ENCODE measurements at regions not wholly inside any gene's neighbourhood (a gene's known extent, or its start where the extent isn't known, plus 50 kb on each side); places are given as distances from the start of the nearest gene placed in this dataset.

- TF ChIP-seq, protein P1, sequence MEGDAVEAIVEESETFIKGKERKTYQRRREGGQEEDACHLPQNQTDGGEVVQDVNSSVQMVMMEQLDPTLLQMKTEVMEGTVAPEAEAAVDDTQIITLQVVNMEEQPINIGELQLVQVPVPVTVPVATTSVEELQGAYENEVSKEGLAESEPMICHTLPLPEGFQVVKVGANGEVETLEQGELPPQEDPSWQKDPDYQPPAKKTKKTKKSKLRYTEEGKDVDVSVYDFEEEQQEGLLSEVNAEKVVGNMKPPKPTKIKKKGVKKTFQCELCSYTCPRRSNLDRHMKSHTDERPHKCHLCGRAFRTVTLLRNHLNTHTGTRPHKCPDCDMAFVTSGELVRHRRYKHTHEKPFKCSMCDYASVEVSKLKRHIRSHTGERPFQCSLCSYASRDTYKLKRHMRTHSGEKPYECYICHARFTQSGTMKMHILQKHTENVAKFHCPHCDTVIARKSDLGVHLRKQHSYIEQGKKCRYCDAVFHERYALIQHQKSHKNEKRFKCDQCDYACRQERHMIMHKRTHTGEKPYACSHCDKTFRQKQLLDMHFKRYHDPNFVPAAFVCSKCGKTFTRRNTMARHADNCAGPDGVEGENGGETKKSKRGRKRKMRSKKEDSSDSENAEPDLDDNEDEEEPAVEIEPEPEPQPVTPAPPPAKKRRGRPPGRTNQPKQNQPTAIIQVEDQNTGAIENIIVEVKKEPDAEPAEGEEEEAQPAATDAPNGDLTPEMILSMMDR (IDR thresholded peaks at IDR 0.05; ENCODE audit: low read length) = no peak
- no peak for TF ChIP-seq EZH2 (IDR thresholded peaks at IDR 0.05; ENCODE audit: borderline replicate concordance, low read length)
These were observed 137.0 kb downstream of the RND3 start for GRCh38 chr2:150350500-150350899.
